Natural killer cell (primary cell): ENCODE measurements at regions not wholly inside any gene's neighbourhood (a gene's known extent, or its start where the extent isn't known, plus 50 kb on each side); places are given as distances from the start of the nearest gene placed in this dataset.

Experiments
- ATAC-seq, 3 donors: fragments of 150-1000 bp in 2 of 3; fragments of 200-7000 bp in 1 of 3; cut with Tn5 transposase; 1 replicate in 1 of 3; 2 replicates in 2 of 3; pipeline ENCODE4 v1.10.0; 2021; ENCODE audit warnings: mild to moderate bottlenecking in 2 of 3, moderate library complexity in 2 of 3
- DNase-seq, 2 donors: peaks; one replicate each; pipeline versions ENCODE4 v3.0.0 to v3.0.0-alpha.2; 2013 to 2021; ENCODE audit warnings: mixed read lengths in 1 of 2
- H3K27ac ChIP-seq: one replicate; pipeline ENCODE4 v1.5.1; 2013; ENCODE audit warnings: mild to moderate bottlenecking, low read length
- H3K27me3 ChIP-seq: one replicate; pipeline ENCODE4 v1.6.1; 2013; ENCODE audit warnings: low read length; ENCODE audit not compliant: control insufficient read depth, insufficient read depth
- H3K36me3 ChIP-seq: one replicate; pipeline ENCODE4 v1.6.1; 2013; ENCODE audit warnings: low read length; ENCODE audit not compliant: control insufficient read depth, insufficient read depth
- H3K4me1 ChIP-seq: one replicate; pipeline ENCODE4 v1.6.1; 2013; ENCODE audit warnings: low read length; ENCODE audit not compliant: control insufficient read depth, insufficient read depth
- H3K4me3 ChIP-seq: one replicate; pipeline ENCODE4 v1.5.1; 2013; ENCODE audit warnings: low read length
- H3K9me3 ChIP-seq: one replicate; pipeline ENCODE4 v1.6.1; 2013; ENCODE audit warnings: low read length; ENCODE audit not compliant: control insufficient read depth, insufficient read depth
- H3K27ac Mint-ChIP-seq, 2 donors: one replicate each; pipeline ENCODE4 v1.8.0; 2022; ENCODE audit warnings: mild to moderate bottlenecking in 2 of 2, mixed read lengths in 2 of 2, moderate library complexity in 1 of 2
- H3K27me3 Mint-ChIP-seq, 2 donors: one replicate each; pipeline ENCODE4 v1.8.0; 2022; ENCODE audit warnings: low read depth in 2 of 2, mixed read lengths in 2 of 2
- H3K36me3 Mint-ChIP-seq: one replicate; pipeline ENCODE4 v1.8.0; 2022; ENCODE audit warnings: mixed read lengths
- H3K4me1 Mint-ChIP-seq, 2 donors: one replicate each; pipeline ENCODE4 v1.8.0; 2022; ENCODE audit warnings: mixed read lengths in 2 of 2
- H3K4me3 Mint-ChIP-seq: one replicate; pipeline ENCODE4 v1.8.0; 2022; ENCODE audit warnings: mild to moderate bottlenecking, moderate library complexity, mixed read lengths
- H3K9me3 Mint-ChIP-seq, 2 donors: one replicate each; pipeline ENCODE4 v1.8.0; 2022; ENCODE audit warnings: mixed read lengths in 2 of 2
- CTCF ChIP-seq: fragments of 200-600 bp; IDR thresholded peaks from one replicate; pipeline ENCODE4 v1.8.0; 2022; ENCODE audit warnings: antibody characterized with exemption
- WGBS: methylation state at CpG from one replicate; pipeline ENCODE4 v1.1.7; 2013; ENCODE audit warnings: missing lambda C conversion rate; ENCODE audit not compliant: insufficient coverage; 5-methylcytosine and 5-hydroxymethylcytosine counted together
- intact Hi-C: fragments of 100-400 bp; cut with micrococcal nuclease; formaldehyde crosslinking; loops from one replicate; pipeline ENCODE4 v1.14.2; 2022

GRCh38 chr2:175363699-175364098, 182.2 kb upstream of the ATP5MC3 start:
- H3K4me3 ChIP-seq = no peak overlapping the region
- Mint-ChIP-seq H3K9me3 (no peaks in the 10 kb centered on the region), H3K4me3 (no peak overlapping the region), H3K27me3 (peaks cover 21 to 48% of the 10 kb centered on the region in 2 donors), H3K27ac (no peak overlapping the region), H3K4me1 (no peaks in the 10 kb centered on the region), H3K36me3 (no peaks in the 10 kb centered on the region)
- peaks cover 17% of the 10 kb centered on the region for H3K27me3 ChIP-seq
- ATAC-seq (no peak), DNase-seq (no peak)
- intact Hi-C loops = no loop called here
- no peak for TF ChIP-seq CTCF
- H3K9me3 ChIP-seq = no peaks in the 10 kb centered on the region
- no peaks in the 10 kb centered on the region for H3K4me1 ChIP-seq
- no peak overlapping the region for H3K27ac ChIP-seq
- WGBS = 83% methylated on average over 4 of the region's 5 CpGs
- no peaks in the 10 kb centered on the region for H3K36me3 ChIP-seq

- intact Hi-C loops = no loop called here
- peaks cover 24 to 60% of the 10 kb centered on the region in 2 donors for H3K27me3 Mint-ChIP-seq
- 87% methylated on average over 3 of the region's 4 CpGs for WGBS
Measured at GRCh38 chr2:175362331-175362730, 180.8 kb upstream of the ATP5MC3 start.

GRCh38 chr2:175359710-175360109, 178.2 kb upstream of the ATP5MC3 start:
- Histone ChIP-seq H3K4me3 (no peak overlapping the region), H3K27me3 (peaks cover 3% of the 10 kb centered on the region), H3K9me3 (no peaks in the 10 kb centered on the region), H3K36me3 (no peaks in the 10 kb centered on the region), H3K4me1 (no peaks in the 10 kb centered on the region), H3K27ac (no peak overlapping the region)
- no peaks in the 10 kb centered on the region for H3K9me3 Mint-ChIP-seq
- H3K27ac Mint-ChIP-seq = no peak overlapping the region
- 79% methylated on average over 2 of the region's 3 CpGs for WGBS
- H3K4me3 Mint-ChIP-seq = no peak overlapping the region
- intact Hi-C loops = no loop called here
- TF ChIP-seq CTCF = no peak
- peaks cover 18 to 52% of the 10 kb centered on the region in 2 donors for H3K27me3 Mint-ChIP-seq
- no peak for DNase-seq
- no peaks in the 10 kb centered on the region for H3K4me1 Mint-ChIP-seq
- no peaks in the 10 kb centered on the region for H3K36me3 Mint-ChIP-seq
- no peak for ATAC-seq

More at GRCh38 chr2:175362331-175362730, 180.8 kb upstream of the ATP5MC3 start:
- Mint-ChIP-seq H3K4me3 (no peak overlapping the region), H3K9me3 (no peaks in the 10 kb centered on the region), H3K4me1 (no peaks in the 10 kb centered on the region), H3K27ac (no peak overlapping the region), H3K36me3 (no peaks in the 10 kb centered on the region)
- H3K27me3 ChIP-seq = peaks cover 17% of the 10 kb centered on the region
- no peaks in the 10 kb centered on the region for H3K4me1 ChIP-seq
- no peak overlapping the region for H3K4me3 ChIP-seq
- TF ChIP-seq CTCF = no peak
- no peaks in the 10 kb centered on the region for H3K9me3 ChIP-seq
- DNase-seq (no peak), ATAC-seq (no peak)
- no peaks in the 10 kb centered on the region for H3K36me3 ChIP-seq
- H3K27ac ChIP-seq = no peak overlapping the region

- peaks cover 21 to 50% of the 10 kb centered on the region in 2 donors for H3K27me3 Mint-ChIP-seq
- no peak for ATAC-seq
Measured at GRCh38 chr2:175356901-175357300, 175.4 kb upstream of the ATP5MC3 start.

More at GRCh38 chr2:175356901-175357300, 175.4 kb upstream of the ATP5MC3 start:
- Histone ChIP-seq H3K4me3 (no peak overlapping the region), H3K9me3 (no peaks in the 10 kb centered on the region), H3K4me1 (no peaks in the 10 kb centered on the region), H3K27ac (no peak overlapping the region), H3K27me3 (peaks cover 3% of the 10 kb centered on the region), H3K36me3 (no peaks in the 10 kb centered on the region)
- Mint-ChIP-seq H3K9me3 (no peaks in the 10 kb centered on the region), H3K36me3 (no peaks in the 10 kb centered on the region), H3K27ac (no peak overlapping the region), H3K4me3 (no peak overlapping the region), H3K4me1 (no peaks in the 10 kb centered on the region)
- WGBS = 92% methylated on average over 4 of the region's 4 CpGs
- no peak for TF ChIP-seq CTCF
- DNase-seq = no peak
- intact Hi-C loops = no loop called here
